Stromal cell of bone marrow (primary cell): ENCODE measurements at regions not wholly inside any gene's neighbourhood (a gene's known extent, or its start where the extent isn't known, plus 50 kb on each side); places are given as distances from the start of the nearest gene placed in this dataset.

Experiments used
- DNase-seq: peaks from one replicate; pipeline ENCODE4 v3.0.0-alpha.2; 2012; ENCODE audit warnings: low read depth

GRCh38 chr2:173766537-173767289, 198.5 kb downstream of the SP3 start:
- no peak for DNase-seq

- no peak for DNase-seq
Measured at GRCh38 chr2:173770947-173771678, 194.1 kb downstream of the SP3 start.

- no peak for DNase-seq
Measured at GRCh38 chr2:173772205-173772604, 193.0 kb downstream of the SP3 start.

- no peak for DNase-seq
Measured at GRCh38 chr2:173773076-173773475, 192.1 kb downstream of the SP3 start.

GRCh38 chr2:173775440-173775839, 189.7 kb downstream of the SP3 start:
- no peak for DNase-seq

GRCh38 chr2:173782681-173783080, 182.5 kb downstream of the SP3 start:
- DNase-seq: no peak

GRCh38 chr2:173783382-173783781, 181.8 kb downstream of the SP3 start:
- DNase-seq: no peak

- no peak for DNase-seq
Measured at GRCh38 chr2:173785813-173786212, 179.4 kb downstream of the SP3 start.

- DNase-seq: no peak
Measured at GRCh38 chr2:173791502-173791901, 173.7 kb downstream of the SP3 start.

- no peak for DNase-seq
Measured at GRCh38 chr2:173792166-173792565, 173.0 kb downstream of the SP3 start.

GRCh38 chr2:173792741-173793140, 172.4 kb downstream of the SP3 start:
- DNase-seq: no peak

GRCh38 chr2:173793709-173794565, 171.2 kb downstream of the SP3 start:
- no peak for DNase-seq

GRCh38 chr2:173797586-173798263, 167.4 kb downstream of the SP3 start:
- DNase-seq: no peak

GRCh38 chr2:173802518-173802917, 162.7 kb downstream of the SP3 start:
- no peak for DNase-seq

- no peak for DNase-seq
Measured at GRCh38 chr2:173803449-173803848, 161.7 kb downstream of the SP3 start.

GRCh38 chr2:173806761-173807160, 158.4 kb downstream of the SP3 start:
- peak; percentile 4 for DNase-seq

- no peak for DNase-seq
Measured at GRCh38 chr2:173808718-173809117, 156.5 kb downstream of the SP3 start.

- no peak for DNase-seq
Measured at GRCh38 chr2:173812321-173812720, 152.9 kb downstream of the SP3 start.

GRCh38 chr2:173814306-173814705, 150.9 kb downstream of the SP3 start:
- no peak for DNase-seq

GRCh38 chr2:173815772-173816171, 149.4 kb downstream of the SP3 start:
- DNase-seq: no peak

- no peak for DNase-seq
Measured at GRCh38 chr2:173817582-173817981, 147.6 kb downstream of the SP3 start.

- no peak for DNase-seq
Measured at GRCh38 chr2:173818285-173818684, 146.9 kb downstream of the SP3 start.
